Glomerular visceral epithelial cell (primary cell): ENCODE measurements at regions not wholly inside any gene's neighbourhood (a gene's known extent, or its start where the extent isn't known, plus 50 kb on each side); places are given as distances from the start of the nearest gene placed in this dataset.
"Not testable (repeated sequence)": the region's sequence is repeated elsewhere in the genome, so short reads cannot be mapped to it uniquely, and the experiment has no call there.

ENCODE experiments used
- DNase-seq: peaks from one replicate; pipeline ENCODE4 v3.0.0-alpha.2; 2016; ENCODE audit errors: extremely low spot score

- no peak for DNase-seq
Observed at GRCh38 chr5:112472614-112473013, 53.5 kb upstream of the EPB41L4A start.

GRCh38 chr5:112473989-112474388 lies 54.9 kb upstream of the EPB41L4A start:
- no peak for DNase-seq

GRCh38 chr5:112475747-112476365 lies 56.8 kb upstream of the EPB41L4A start:
- DNase-seq: no peak

- peak; percentile 45 for DNase-seq
Observed at GRCh38 chr5:112479418-112479817, 60.3 kb upstream of the EPB41L4A start.

GRCh38 chr5:112480501-112480900 lies 61.4 kb upstream of the EPB41L4A start:
- no peak for DNase-seq

GRCh38 chr5:112483704-112484103 lies 64.6 kb upstream of the EPB41L4A start:
- no peak for DNase-seq

- no peak for DNase-seq
Observed at GRCh38 chr5:112485934-112486355, 66.9 kb upstream of the EPB41L4A start.

GRCh38 chr5:112491257-112491656 lies 72.2 kb upstream of the EPB41L4A start:
- DNase-seq: peak; percentile 18

- DNase-seq: peak; percentile 53
Observed at GRCh38 chr5:112492291-112492690, 73.2 kb upstream of the EPB41L4A start.

- DNase-seq: not testable (repeated sequence)
Observed at GRCh38 chr5:112503749-112504501, 84.8 kb upstream of the EPB41L4A start.

GRCh38 chr5:112509097-112509496 lies 90.0 kb upstream of the EPB41L4A start:
- not testable (repeated sequence) for DNase-seq

- peak; percentile 84 for DNase-seq
Observed at GRCh38 chr5:112511920-112512319, 92.8 kb upstream of the EPB41L4A start.

- no peak for DNase-seq
Observed at GRCh38 chr5:112512901-112513300, 93.8 kb upstream of the EPB41L4A start.

GRCh38 chr5:112514111-112514510 lies 95.0 kb upstream of the EPB41L4A start:
- no peak for DNase-seq

- not testable (repeated sequence) for DNase-seq
Observed at GRCh38 chr5:112520474-112520873, 101.4 kb upstream of the EPB41L4A start.

GRCh38 chr5:112522891-112523673 lies 104.0 kb upstream of the EPB41L4A start:
- DNase-seq: not testable (repeated sequence)

- DNase-seq: not testable (repeated sequence)
Observed at GRCh38 chr5:112523674-112524263, 104.7 kb upstream of the EPB41L4A start.

- DNase-seq: no peak
Observed at GRCh38 chr5:112525217-112525616, 106.1 kb upstream of the EPB41L4A start.

GRCh38 chr5:112528928-112529327 lies 109.9 kb upstream of the EPB41L4A start:
- no peak for DNase-seq

- peak; percentile 18 for DNase-seq
Observed at GRCh38 chr5:112529525-112529924, 110.4 kb upstream of the EPB41L4A start.

- no peak for DNase-seq
Observed at GRCh38 chr5:112532654-112533360, 113.7 kb upstream of the EPB41L4A start.
